Liver (tissue), 7 donors: ENCODE measurements at regions not wholly inside any gene's neighbourhood (a gene's known extent, or its start where the extent isn't known, plus 50 kb on each side); places are given as distances from the start of the nearest gene placed in this dataset.

ENCODE experiments used
- DNase-seq: peaks from one replicate; pipeline ENCODE4 v3.0.0-alpha.2; 2017; ENCODE audit warnings: low spot score
- H3K27ac ChIP-seq, 2 donors: one replicate each; pipeline ENCODE4 v1.7.0; 2013; ENCODE audit warnings: inconsistent platforms in 2 of 2, low read length in 2 of 2, control low read depth in 1 of 2, low read depth in 1 of 2, mild to moderate bottlenecking in 1 of 2
- H3K27me3 ChIP-seq, 4 donors: one replicate each; pipeline versions ENCODE4 v1.6.1 to v1.7.0; 2013; ENCODE audit warnings: low read length in 3 of 4, inconsistent platforms in 1 of 4, mild to moderate bottlenecking in 1 of 4, moderate library complexity in 1 of 4; ENCODE audit not compliant: control insufficient read depth in 4 of 4, insufficient read depth in 4 of 4
- H3K36me3 ChIP-seq, 4 donors: one replicate each; pipeline versions ENCODE4 v1.6.1 to v1.7.0; 2013; ENCODE audit warnings: low read length in 3 of 4, mild to moderate bottlenecking in 3 of 4, low read depth in 1 of 4, moderate library complexity in 1 of 4; ENCODE audit not compliant: control insufficient read depth in 4 of 4, insufficient read depth in 3 of 4
- H3K4me1 ChIP-seq, 4 donors: one replicate each; pipeline versions ENCODE4 v1.6.1 to v1.7.0; 2013; ENCODE audit warnings: low read length in 3 of 4, mild to moderate bottlenecking in 3 of 4, moderate library complexity in 1 of 4; ENCODE audit not compliant: control insufficient read depth in 4 of 4, insufficient read depth in 4 of 4
- H3K4me3 ChIP-seq, 3 donors: one replicate each; pipeline versions ENCODE4 v1.6.1 to v1.7.0; 2013; ENCODE audit warnings: low read length in 3 of 3, control low read depth in 1 of 3, low read depth in 1 of 3, mild to moderate bottlenecking in 1 of 3
- H3K9ac ChIP-seq, 2 donors: one replicate each; pipeline ENCODE4 v1.7.0; 2013; ENCODE audit warnings: low read length in 2 of 2, mild to moderate bottlenecking in 2 of 2, moderate library complexity in 2 of 2, control low read depth in 1 of 2, low read depth in 1 of 2
- H3K9me3 ChIP-seq, 4 donors: one replicate each; pipeline versions ENCODE4 v1.6.1 to v1.7.0; 2013; ENCODE audit warnings: low read length in 3 of 4; ENCODE audit not compliant: control insufficient read depth in 4 of 4
- EGR1 ChIP-seq, 2 donors: IDR thresholded peaks; 2 replicates each; pipeline ENCODE4 v1.6.1; 2016 to 2018; ENCODE audit warnings: antibody characterized with exemption in 2 of 2, low read depth in 2 of 2
- FOXA1 ChIP-seq: IDR thresholded peaks from 2 replicates; pipeline ENCODE4 v1.6.1; 2016; ENCODE audit warnings: antibody characterized with exemption
- FOXA2 ChIP-seq: IDR thresholded peaks from 2 replicates; pipeline ENCODE4 v1.6.1; 2016; ENCODE audit warnings: antibody characterized with exemption
- GABPA ChIP-seq, 2 donors: IDR thresholded peaks in 1 of 2; conservative IDR thresholded peaks in 1 of 2; 2 replicates each; pipeline ENCODE4 v1.6.1; 2016; ENCODE audit warnings: antibody characterized with exemption in 2 of 2, mild to moderate bottlenecking in 1 of 2, moderate library complexity in 1 of 2
- HNF4A ChIP-seq, 2 donors: conservative IDR thresholded peaks; 2 replicates each; pipeline ENCODE4 v1.6.1; 2016; ENCODE audit warnings: antibody characterized with exemption in 2 of 2, mild to moderate bottlenecking in 2 of 2
- HNF4G ChIP-seq: IDR thresholded peaks from 2 replicates; pipeline ENCODE4 v1.6.1; 2016; ENCODE audit warnings: antibody characterized with exemption
- JUND ChIP-seq, 2 donors: IDR thresholded peaks; 2 replicates each; pipeline ENCODE4 v1.6.1; 2016; ENCODE audit warnings: antibody characterized with exemption in 2 of 2
- MAX ChIP-seq: IDR thresholded peaks from 2 replicates; pipeline ENCODE4 v1.6.1; 2016; ENCODE audit warnings: antibody characterized with exemption
- NR2F2 ChIP-seq: IDR thresholded peaks from 2 replicates; pipeline ENCODE4 v1.6.1; 2016; ENCODE audit warnings: antibody characterized with exemption
- RAD21 ChIP-seq, 2 donors: IDR thresholded peaks; 2 replicates each; pipeline ENCODE4 v1.6.1; 2016; ENCODE audit warnings: antibody characterized with exemption in 2 of 2, mild to moderate bottlenecking in 2 of 2
- REST ChIP-seq: IDR thresholded peaks from 2 replicates; pipeline ENCODE4 v1.6.1; 2016; ENCODE audit warnings: antibody characterized with exemption, mild to moderate bottlenecking
- RXRA ChIP-seq, 2 donors: IDR thresholded peaks; 2 replicates each; pipeline ENCODE4 v1.6.1; 2017 to 2018; ENCODE audit warnings: antibody characterized with exemption in 2 of 2, mild to moderate bottlenecking in 1 of 2
- SP1 ChIP-seq: IDR thresholded peaks from 2 replicates; pipeline ENCODE4 v1.6.1; 2018; ENCODE audit warnings: antibody characterized with exemption, mild to moderate bottlenecking
- TAF1 ChIP-seq: conservative IDR thresholded peaks from 2 replicates; pipeline ENCODE4 v1.6.1; 2016; ENCODE audit warnings: antibody characterized with exemption, mild to moderate bottlenecking
- YY1 ChIP-seq: IDR thresholded peaks from 2 replicates; pipeline ENCODE4 v1.6.1; 2016; ENCODE audit warnings: antibody characterized with exemption, mild to moderate bottlenecking
- WGBS: extraction: QIAGEN DNeasy Blood & Tissue Kit; methylation state at CpG from one replicate; pipeline ENCODE4 v1.1.7; 2013; 5-methylcytosine and 5-hydroxymethylcytosine counted together
- TF ChIP-seq, protein P1 (sequence below): IDR thresholded peaks from 2 replicates; pipeline ENCODE4 v1.6.1; 2016; ENCODE audit warnings: antibody characterized with exemption
- TF ChIP-seq, protein P2 (sequence below): IDR thresholded peaks from 2 replicates; pipeline ENCODE4 v1.6.1; 2016; ENCODE audit warnings: antibody characterized with exemption
- donor health status: healthy.
- donor health status: healthy.
- donor health status: healthy.
- donor health status: healthy.

- H3K36me3 ChIP-seq = no peaks in the 10 kb centered on the region
- H3K27me3 ChIP-seq = no peaks in the 10 kb centered on the region
- H3K4me3 ChIP-seq = no peak overlapping the region
- no peak overlapping the region for H3K9ac ChIP-seq
- no peaks in the 10 kb centered on the region for H3K4me1 ChIP-seq
- H3K27ac ChIP-seq = no peak overlapping the region
- H3K9me3 ChIP-seq = no peaks in the 10 kb centered on the region
- no peak for TF ChIP-seq RAD21 (IDR thresholded peaks at IDR 0.05)
- TF ChIP-seq RXRA (IDR thresholded peaks at IDR 0.05) = no peak
- no peak for TF ChIP-seq TAF1
- no peak for TF ChIP-seq GABPA (IDR thresholded peaks at IDR 0.05 in 1 of 2, conservative IDR thresholded peaks at IDR 0.05 in 1 of 2)
- TF ChIP-seq, protein P1, sequence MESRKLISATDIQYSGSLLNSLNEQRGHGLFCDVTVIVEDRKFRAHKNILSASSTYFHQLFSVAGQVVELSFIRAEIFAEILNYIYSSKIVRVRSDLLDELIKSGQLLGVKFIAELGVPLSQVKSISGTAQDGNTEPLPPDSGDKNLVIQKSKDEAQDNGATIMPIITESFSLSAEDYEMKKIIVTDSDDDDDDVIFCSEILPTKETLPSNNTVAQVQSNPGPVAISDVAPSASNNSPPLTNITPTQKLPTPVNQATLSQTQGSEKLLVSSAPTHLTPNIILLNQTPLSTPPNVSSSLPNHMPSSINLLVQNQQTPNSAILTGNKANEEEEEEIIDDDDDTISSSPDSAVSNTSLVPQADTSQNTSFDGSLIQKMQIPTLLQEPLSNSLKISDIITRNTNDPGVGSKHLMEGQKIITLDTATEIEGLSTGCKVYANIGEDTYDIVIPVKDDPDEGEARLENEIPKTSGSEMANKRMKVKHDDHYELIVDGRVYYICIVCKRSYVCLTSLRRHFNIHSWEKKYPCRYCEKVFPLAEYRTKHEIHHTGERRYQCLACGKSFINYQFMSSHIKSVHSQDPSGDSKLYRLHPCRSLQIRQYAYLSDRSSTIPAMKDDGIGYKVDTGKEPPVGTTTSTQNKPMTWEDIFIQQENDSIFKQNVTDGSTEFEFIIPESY = no peak
- no peak for TF ChIP-seq HNF4A (conservative IDR thresholded peaks at IDR 0.05)
- TF ChIP-seq, protein P2, sequence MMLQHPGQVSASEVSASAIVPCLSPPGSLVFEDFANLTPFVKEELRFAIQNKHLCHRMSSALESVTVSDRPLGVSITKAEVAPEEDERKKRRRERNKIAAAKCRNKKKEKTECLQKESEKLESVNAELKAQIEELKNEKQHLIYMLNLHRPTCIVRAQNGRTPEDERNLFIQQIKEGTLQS = no peak
- TF ChIP-seq EGR1 (IDR thresholded peaks at IDR 0.05; ENCODE audit: low read depth in 2 of 2) = no peak
- no peak for TF ChIP-seq FOXA2
- no peak for TF ChIP-seq SP1
- DNase-seq = no peak
Observed at GRCh38 chr1:98304888-98305287, 356.6 kb upstream of the SNX7 start.

GRCh38 chr1:98299861-98300260, 361.7 kb upstream of the SNX7 start:
- no peaks in the 10 kb centered on the region for H3K36me3 ChIP-seq
- no peaks in the 10 kb centered on the region for H3K27me3 ChIP-seq
- no peaks in the 10 kb centered on the region for H3K4me1 ChIP-seq
- WGBS = 79% methylated on average over 3 of the region's 3 CpGs
- H3K27ac ChIP-seq = no peak overlapping the region
- DNase-seq = no peak
- no peaks in the 10 kb centered on the region for H3K9me3 ChIP-seq
- H3K4me3 ChIP-seq = no peak overlapping the region
- no peak for TF ChIP-seq FOXA1
- no peak for TF ChIP-seq HNF4G
- TF ChIP-seq SP1 = no peak
- TF ChIP-seq YY1 = no peak
- no peak for TF ChIP-seq GABPA (IDR thresholded peaks at IDR 0.05 in 1 of 2, conservative IDR thresholded peaks at IDR 0.05 in 1 of 2)
- no peak for TF ChIP-seq RXRA (IDR thresholded peaks at IDR 0.05)
- TF ChIP-seq FOXA2 = no peak
- TF ChIP-seq MAX = no peak
- no peak for TF ChIP-seq NR2F2
- H3K9ac ChIP-seq = no peak overlapping the region

DNA sequence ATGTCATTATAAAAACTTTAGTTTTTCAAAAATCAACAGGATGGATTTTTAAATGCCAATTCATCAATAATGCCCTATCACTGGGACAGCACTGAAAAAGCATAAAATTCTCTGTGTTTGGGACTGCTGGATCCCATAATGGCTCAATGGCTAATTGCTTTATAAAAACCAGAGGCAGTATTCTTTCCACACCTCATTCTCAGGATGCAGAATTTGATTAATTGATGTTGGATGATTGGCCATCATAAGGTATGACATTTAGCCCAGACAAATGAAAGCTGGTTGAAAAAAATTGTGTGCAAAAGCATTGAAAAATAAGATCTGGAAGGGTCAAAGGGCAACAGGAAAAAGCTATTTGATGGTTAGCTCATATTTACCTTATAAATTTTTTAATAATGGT, 362.2 kb upstream of the SNX7 start:
- no peak overlapping the region for H3K27ac ChIP-seq
- no peaks in the 10 kb centered on the region for H3K27me3 ChIP-seq
- no peak for TF ChIP-seq SP1
- TF ChIP-seq FOXA1 = no peak
- TF ChIP-seq MAX = no peak
- no peak for TF ChIP-seq JUND (IDR thresholded peaks at IDR 0.05)
- TF ChIP-seq HNF4A (conservative IDR thresholded peaks at IDR 0.05) = no peak
- TF ChIP-seq REST = no peak
- no peak for TF ChIP-seq NR2F2
- TF ChIP-seq, protein P2 = no peak
- TF ChIP-seq, protein P1 = no peak
- TF ChIP-seq EGR1 (IDR thresholded peaks at IDR 0.05; ENCODE audit: low read depth in 2 of 2) = no peak
- TF ChIP-seq TAF1 = no peak
- TF ChIP-seq RXRA (IDR thresholded peaks at IDR 0.05) = no peak

More for the DNA sequence above, 362.2 kb upstream of the SNX7 start:
- H3K36me3 ChIP-seq = no peaks in the 10 kb centered on the region
- DNase-seq = no peak
- no peak overlapping the region for H3K4me3 ChIP-seq
- H3K4me1 ChIP-seq = no peaks in the 10 kb centered on the region
- H3K9ac ChIP-seq = no peak overlapping the region
- no peaks in the 10 kb centered on the region for H3K9me3 ChIP-seq
